H7 (cell line): ENCODE measurements at regions not wholly inside any gene's neighbourhood (a gene's known extent, or its start where the extent isn't known, plus 50 kb on each side); places are given as distances from the start of the nearest gene placed in this dataset.

Experiments
- DNase-seq: peaks from one replicate; pipeline ENCODE4 v3.0.0; 2012
- H3K27me3 ChIP-seq: 2 replicates; pipeline ENCODE4 v1.6.0; 2011; ENCODE audit warnings: mild to moderate bottlenecking, low read length; ENCODE audit not compliant: control insufficient read depth, insufficient read depth
- H3K36me3 ChIP-seq: replicated peaks from 2 replicates; pipeline ENCODE4 v1.5.1; 2011; ENCODE audit warnings: low read length; ENCODE audit not compliant: control insufficient read depth, insufficient read depth
- H3K4me3 ChIP-seq: 2 replicates; pipeline ENCODE4 v1.5.1; 2011; ENCODE audit warnings: low read depth, mild to moderate bottlenecking, control low read depth, low read length, moderate library complexity; ENCODE audit not compliant: insufficient read depth

DNA sequence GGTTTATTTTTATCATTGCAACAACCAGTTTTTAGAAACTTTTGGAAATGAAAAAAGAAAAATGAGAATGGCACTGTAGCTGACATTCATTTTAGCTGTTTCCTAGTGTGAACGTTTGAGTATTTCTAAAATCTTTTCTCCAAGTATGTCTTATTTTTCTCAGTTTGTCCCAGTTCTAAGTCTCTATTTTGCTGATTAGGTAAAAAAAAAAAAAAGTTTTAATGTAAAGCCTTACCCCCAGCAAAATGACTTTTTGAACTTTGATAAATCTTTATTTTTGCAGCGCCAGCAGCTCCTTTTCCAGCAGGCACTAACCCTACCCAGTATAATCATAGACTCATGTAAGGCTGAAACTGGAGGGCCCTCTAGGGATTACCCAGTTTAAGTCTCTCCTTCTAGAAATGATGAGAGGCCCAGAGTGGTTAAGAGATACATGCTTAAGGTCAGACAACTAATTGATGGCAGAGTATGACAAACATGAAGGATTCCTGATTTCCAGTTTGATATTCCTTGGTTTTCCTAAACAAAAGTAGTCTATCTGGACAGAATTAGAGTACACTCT lies 84.3 kb upstream of the SLC4A4 start:
- DNase-seq = no peak
- Histone ChIP-seq H3K4me3 (no peak overlapping the region), H3K27me3 (no peaks in the 10 kb centered on the region), H3K36me3 (no peaks in the 10 kb centered on the region)

- no peaks in the 10 kb centered on the region for H3K27me3 ChIP-seq
- no peaks in the 10 kb centered on the region for H3K36me3 ChIP-seq
- DNase-seq = no peak
- no peak overlapping the region for H3K4me3 ChIP-seq
Measured at GRCh38 chr4:71255976-71256375, 82.8 kb upstream of the SLC4A4 start.

GRCh38 chr4:71257761-71258160 lies 81.1 kb upstream of the SLC4A4 start:
- Histone ChIP-seq H3K4me3 (no peak overlapping the region), H3K36me3 (no peaks in the 10 kb centered on the region), H3K27me3 (no peaks in the 10 kb centered on the region)
- no peak for DNase-seq

GRCh38 chr4:71258323-71258722 lies 80.5 kb upstream of the SLC4A4 start:
- no peak for DNase-seq
- H3K4me3 ChIP-seq = no peak overlapping the region
- no peaks in the 10 kb centered on the region for H3K36me3 ChIP-seq
- no peaks in the 10 kb centered on the region for H3K27me3 ChIP-seq

GRCh38 chr4:71259280-71259679 lies 79.5 kb upstream of the SLC4A4 start:
- H3K27me3 ChIP-seq = no peaks in the 10 kb centered on the region
- no peak for DNase-seq
- H3K4me3 ChIP-seq = no peak overlapping the region
- no peaks in the 10 kb centered on the region for H3K36me3 ChIP-seq

GRCh38 chr4:71259911-71260331 lies 78.9 kb upstream of the SLC4A4 start:
- Histone ChIP-seq H3K27me3 (no peaks in the 10 kb centered on the region), H3K4me3 (no peak overlapping the region), H3K36me3 (no peaks in the 10 kb centered on the region)
- DNase-seq = no peak

- Histone ChIP-seq H3K4me3 (no peak overlapping the region), H3K36me3 (no peaks in the 10 kb centered on the region), H3K27me3 (no peaks in the 10 kb centered on the region)
- no peak for DNase-seq
Measured at GRCh38 chr4:71260544-71260943, 78.3 kb upstream of the SLC4A4 start.

- no peaks in the 10 kb centered on the region for H3K36me3 ChIP-seq
- no peak for DNase-seq
- no peaks in the 10 kb centered on the region for H3K27me3 ChIP-seq
- H3K4me3 ChIP-seq = no peak overlapping the region
Measured at GRCh38 chr4:71261001-71261400, 77.8 kb upstream of the SLC4A4 start.

GRCh38 chr4:71261633-71262121 lies 77.1 kb upstream of the SLC4A4 start:
- DNase-seq = no peak
- H3K4me3 ChIP-seq = no peak overlapping the region
- H3K27me3 ChIP-seq = no peaks in the 10 kb centered on the region
- no peaks in the 10 kb centered on the region for H3K36me3 ChIP-seq

DNA sequence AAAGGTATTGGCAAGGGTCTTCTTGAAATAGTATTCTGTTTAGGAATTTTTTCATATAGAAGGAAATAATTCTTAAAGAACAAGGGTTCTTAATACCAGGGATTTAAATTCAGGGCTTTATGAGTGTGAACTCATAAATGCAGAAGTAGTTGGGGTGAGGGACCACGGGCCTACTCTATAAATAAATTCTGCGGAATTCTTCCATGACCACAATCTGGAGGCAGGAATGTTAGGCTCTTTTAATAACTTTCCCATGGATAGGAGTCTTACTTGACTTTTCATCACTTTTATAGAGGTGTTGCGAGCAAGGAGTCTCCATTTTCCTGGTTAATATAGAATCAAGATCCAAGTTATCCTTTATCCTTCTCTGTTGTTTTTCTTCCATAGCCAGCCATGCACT lies 76.7 kb upstream of the SLC4A4 start:
- Histone ChIP-seq H3K36me3 (no peaks in the 10 kb centered on the region), H3K4me3 (no peak overlapping the region), H3K27me3 (no peaks in the 10 kb centered on the region)
- DNase-seq = no peak

GRCh38 chr4:71266090-71266794 lies 72.6 kb upstream of the SLC4A4 start:
- Histone ChIP-seq H3K27me3 (no peaks in the 10 kb centered on the region), H3K4me3 (no peak overlapping the region), H3K36me3 (no peaks in the 10 kb centered on the region)
- no peak for DNase-seq

DNA sequence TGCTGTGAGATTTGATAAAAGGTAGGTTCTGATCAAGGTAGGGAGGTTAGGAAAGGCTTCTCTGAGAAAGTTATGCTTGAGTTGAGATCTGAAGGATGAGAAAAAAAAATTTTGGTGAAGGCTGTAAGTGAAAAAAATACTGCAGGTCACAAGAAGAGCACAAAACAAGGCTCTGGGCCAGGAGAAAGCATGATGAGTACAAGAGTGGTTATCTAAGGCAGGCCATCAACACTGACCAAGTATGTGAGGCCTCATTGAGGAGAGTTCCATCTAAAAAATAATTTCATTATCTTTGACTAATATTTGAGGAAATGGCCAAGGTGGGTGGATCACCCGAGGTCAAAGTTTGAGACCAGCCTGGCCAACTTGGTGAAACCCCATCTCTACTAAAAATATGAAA lies 71.6 kb upstream of the SLC4A4 start:
- H3K27me3 ChIP-seq = no peaks in the 10 kb centered on the region
- H3K36me3 ChIP-seq = no peaks in the 10 kb centered on the region
- no peak for DNase-seq
- no peak overlapping the region for H3K4me3 ChIP-seq

- DNase-seq = no peak
- Histone ChIP-seq H3K27me3 (no peaks in the 10 kb centered on the region), H3K36me3 (no peaks in the 10 kb centered on the region), H3K4me3 (no peak overlapping the region)
Measured at GRCh38 chr4:71268166-71268565, 70.7 kb upstream of the SLC4A4 start.

GRCh38 chr4:71269233-71269632 lies 69.6 kb upstream of the SLC4A4 start:
- no peak overlapping the region for H3K4me3 ChIP-seq
- no peak for DNase-seq
- H3K27me3 ChIP-seq = no peaks in the 10 kb centered on the region
- H3K36me3 ChIP-seq = no peaks in the 10 kb centered on the region

DNA sequence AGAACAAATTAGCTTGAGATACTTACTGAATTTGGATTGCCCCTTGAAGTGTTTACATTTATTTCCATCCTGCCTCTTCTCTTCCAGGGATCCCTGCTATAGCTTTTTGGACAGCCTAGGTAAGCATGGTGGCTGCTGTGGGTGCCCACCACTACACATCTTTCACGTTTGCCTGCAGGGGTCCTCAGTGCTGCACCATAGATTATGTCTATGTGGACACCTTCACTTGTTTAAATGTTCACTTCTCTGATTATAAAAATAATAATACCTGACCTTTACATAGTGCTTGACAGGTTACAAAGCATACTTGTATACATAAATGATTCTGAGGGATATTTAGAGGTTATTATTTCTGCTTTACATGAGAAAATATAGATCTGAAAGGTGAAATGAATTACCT lies 67.9 kb upstream of the SLC4A4 start:
- DNase-seq = no peak
- no peaks in the 10 kb centered on the region for H3K27me3 ChIP-seq
- H3K36me3 ChIP-seq = no peaks in the 10 kb centered on the region

More for the DNA sequence above, 67.9 kb upstream of the SLC4A4 start:
- no peak overlapping the region for H3K4me3 ChIP-seq
